NCI-H524 (cell line): ENCODE measurements at regions not wholly inside any gene's neighbourhood (a gene's known extent, or its start where the extent isn't known, plus 50 kb on each side); places are given as distances from the start of the nearest gene placed in this dataset.
"Not testable (repeated sequence)": the region's sequence is repeated elsewhere in the genome, so short reads cannot be mapped to it uniquely, and the experiment has no call there.

ENCODE experiments used
- DNase-seq, 2 experiments: peaks; one replicate each; lab custom pipeline; 2025; lab: John Stamatoyannopoulos, UW

GRCh38 chr14:85313560-85314207 is 216.3 kb upstream of the FLRT2 start:
- no peak for DNase-seq

GRCh38 chr14:85315290-85315689 is 214.7 kb upstream of the FLRT2 start:
- no peak for DNase-seq

GRCh38 chr14:85315733-85316290 is 214.1 kb upstream of the FLRT2 start:
- DNase-seq: no peak

GRCh38 chr14:85316701-85317410 is 213.1 kb upstream of the FLRT2 start:
- DNase-seq: no peak

- DNase-seq: no peak
Observed at GRCh38 chr14:85317491-85318021, 212.4 kb upstream of the FLRT2 start.

GRCh38 chr14:85319101-85319500 is 210.8 kb upstream of the FLRT2 start:
- no peak for DNase-seq

GRCh38 chr14:85319998-85320630 is 209.8 kb upstream of the FLRT2 start:
- DNase-seq: no peak

GRCh38 chr14:85325134-85326017 is 204.6 kb upstream of the FLRT2 start:
- peak; percentile 71 to 94 for DNase-seq

- no peak for DNase-seq
Observed at GRCh38 chr14:85332401-85332800, 197.5 kb upstream of the FLRT2 start.

- DNase-seq: no peak
Observed at GRCh38 chr14:85333313-85333712, 196.6 kb upstream of the FLRT2 start.

GRCh38 chr14:85333841-85334240 is 196.1 kb upstream of the FLRT2 start:
- DNase-seq: peak in 1 of 2 experiments; percentile 54

GRCh38 chr14:85334316-85334715 is 195.6 kb upstream of the FLRT2 start:
- no peak for DNase-seq

GRCh38 chr14:85336257-85336656 is 193.7 kb upstream of the FLRT2 start:
- DNase-seq: no peak

- DNase-seq: no peak
Observed at GRCh38 chr14:85336817-85337216, 193.1 kb upstream of the FLRT2 start.

- no peak for DNase-seq
Observed at GRCh38 chr14:85338895-85339294, 191.0 kb upstream of the FLRT2 start.

- DNase-seq: no peak
Observed at GRCh38 chr14:85342858-85343607, 186.9 kb upstream of the FLRT2 start.

GRCh38 chr14:85344171-85344570 is 185.8 kb upstream of the FLRT2 start:
- no peak for DNase-seq

- DNase-seq: no peak
Observed at GRCh38 chr14:85344847-85345570, 184.9 kb upstream of the FLRT2 start.

- DNase-seq: no peak
Observed at GRCh38 chr14:85350667-85351066, 179.3 kb upstream of the FLRT2 start.

GRCh38 chr14:85352588-85352987 is 177.4 kb upstream of the FLRT2 start:
- DNase-seq: not testable (repeated sequence)
